Mesendoderm (in vitro differentiated cells): ENCODE measurements at regions not wholly inside any gene's neighbourhood (a gene's known extent, or its start where the extent isn't known, plus 50 kb on each side); places are given as distances from the start of the nearest gene placed in this dataset.

Experiments used
- DNase-seq: peaks from one replicate; pipeline ENCODE4 v3.0.0; 2013
- H2AK5ac ChIP-seq: 2 replicates; pipeline ENCODE4 v1.6.1; 2013; ENCODE audit warnings: low read length, inconsistent platforms
- H2BK120ac ChIP-seq: 2 replicates; pipeline ENCODE4 v1.6.1; 2013; ENCODE audit warnings: low read depth, mild to moderate bottlenecking, low read length, moderate library complexity, mixed read lengths
- H2BK15ac ChIP-seq: replicated peaks from 2 replicates; pipeline ENCODE4 v1.6.1; 2013; ENCODE audit warnings: low read depth, mild to moderate bottlenecking, moderate library complexity
- H2BK5ac ChIP-seq: 2 replicates; pipeline ENCODE4 v1.6.1; 2013; ENCODE audit warnings: low read length, inconsistent platforms
- H3K18ac ChIP-seq: 2 replicates; pipeline ENCODE4 v1.6.1; 2013; ENCODE audit warnings: mild to moderate bottlenecking, low read length, mixed read lengths
- H3K23ac ChIP-seq: one replicate; pipeline ENCODE4 v1.6.1; 2013; ENCODE audit warnings: low read length
- H3K27ac ChIP-seq: 2 replicates; pipeline ENCODE4 v1.5.1; 2013; ENCODE audit warnings: low read depth, mild to moderate bottlenecking, inconsistent platforms, low read length, moderate library complexity
- H3K27me3 ChIP-seq: 2 replicates; pipeline ENCODE4 v1.6.1; 2013; ENCODE audit warnings: low read length, control low read depth, mild to moderate bottlenecking, inconsistent platforms; ENCODE audit not compliant: insufficient read depth, poor library complexity
- H3K36me3 ChIP-seq: 2 replicates; pipeline ENCODE4 v1.6.1; 2013; ENCODE audit warnings: low read length, inconsistent platforms; ENCODE audit not compliant: control insufficient read depth, insufficient read depth
- H3K4ac ChIP-seq: one replicate; pipeline ENCODE4 v1.6.1; 2013; ENCODE audit warnings: low read depth, mild to moderate bottlenecking, low read length, moderate library complexity
- H3K4me1 ChIP-seq: 2 replicates; pipeline ENCODE4 v1.6.1; 2013; ENCODE audit warnings: low read depth, low read length, inconsistent platforms; ENCODE audit not compliant: control insufficient read depth
- H3K4me2 ChIP-seq: 2 replicates; pipeline ENCODE4 v1.6.1; 2013; ENCODE audit warnings: low read length
- H3K4me3 ChIP-seq: 2 replicates; pipeline ENCODE4 v1.5.1; 2013; ENCODE audit warnings: mild to moderate bottlenecking, low read length
- H3K56ac ChIP-seq: one replicate; pipeline ENCODE4 v1.6.1; 2013; ENCODE audit warnings: low read length
- H3K79me1 ChIP-seq: 2 replicates; pipeline ENCODE4 v1.6.1; 2013; ENCODE audit warnings: low read length, inconsistent platforms
- H3K79me2 ChIP-seq: 2 replicates; pipeline ENCODE4 v1.6.1; 2013; ENCODE audit warnings: mild to moderate bottlenecking, low read length; ENCODE audit not compliant: control insufficient read depth, insufficient read depth
- H3K9ac ChIP-seq: 2 replicates; pipeline ENCODE4 v1.6.1; 2013; ENCODE audit warnings: low read length, inconsistent platforms
- H4K5ac ChIP-seq: one replicate; pipeline ENCODE4 v1.6.1; 2013; ENCODE audit warnings: low read length
- H4K8ac ChIP-seq: one replicate; pipeline ENCODE4 v1.6.1; 2013; ENCODE audit warnings: low read depth, mild to moderate bottlenecking, control low read depth, low read length, moderate library complexity
- WGBS: extraction: QIAGEN DNeasy Blood & Tissue Kit; methylation state at CpG from one replicate; pipeline ENCODE4 v1.1.7; 2013; ENCODE audit warnings: low lambda C conversion rate, missing lambda C conversion rate; ENCODE audit not compliant: insufficient coverage; ENCODE audit errors: extremely low coverage; 5-methylcytosine and 5-hydroxymethylcytosine counted together

GRCh38 chr11:134488913-134489312, 76.9 kb upstream of the B3GAT1 start:
- no peak overlapping the region for H3K27ac ChIP-seq
- no peak overlapping the region for H2BK5ac ChIP-seq
- H3K79me2 ChIP-seq, result no peaks in the 10 kb centered on the region
- no peak overlapping the region for H3K4me3 ChIP-seq
- H3K4me2 ChIP-seq, result no peak overlapping the region
- no peak overlapping the region for H3K23ac ChIP-seq
- H2BK15ac ChIP-seq, result no peak overlapping the region
- no peak overlapping the region for H2BK120ac ChIP-seq
- H3K56ac ChIP-seq, result no peak overlapping the region
- no CpG with 5 or more reads among the region's 9 CpGs for whole genome bisulfite sequencing
- no peak overlapping the region for H4K8ac ChIP-seq
- no peaks in the 10 kb centered on the region for H3K79me1 ChIP-seq
- no peak overlapping the region for H3K9ac ChIP-seq
- no peak overlapping the region for H3K18ac ChIP-seq
- no peak overlapping the region for H4K5ac ChIP-seq
- H3K4me1 ChIP-seq, result no peaks in the 10 kb centered on the region
- H3K36me3 ChIP-seq, result no peaks in the 10 kb centered on the region
- H2AK5ac ChIP-seq, result no peak overlapping the region
- H3K27me3 ChIP-seq, result no peaks in the 10 kb centered on the region
- no peak overlapping the region for H3K4ac ChIP-seq
- DNase-seq, result no peak

DNA sequence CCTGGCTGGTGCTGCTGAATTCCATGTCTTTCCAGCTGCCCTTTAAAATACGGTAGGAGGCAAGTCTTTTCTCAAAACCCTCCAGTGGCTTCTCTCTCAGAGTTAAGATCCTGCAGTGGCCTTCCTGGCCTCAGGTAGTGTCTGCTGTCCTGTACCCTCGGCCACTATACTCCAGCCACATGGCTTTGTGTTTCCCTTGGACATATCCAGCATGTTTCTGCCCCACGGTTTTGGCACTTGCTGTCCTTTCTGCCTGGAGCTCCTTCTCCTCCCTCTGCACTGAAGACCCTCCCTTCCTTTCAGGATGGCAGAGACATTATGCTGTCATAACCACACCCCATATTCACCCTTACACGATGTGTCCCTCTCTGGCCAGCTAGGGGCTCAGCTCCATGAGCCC, 76.5 kb upstream of the B3GAT1 start:
- Histone ChIP-seq H3K23ac (no peak overlapping the region), H3K56ac (no peak overlapping the region), H3K18ac (no peak overlapping the region), H4K8ac (no peak overlapping the region), H3K9ac (no peak overlapping the region), H3K27me3 (no peaks in the 10 kb centered on the region), H3K36me3 (no peaks in the 10 kb centered on the region), H2BK15ac (no peak overlapping the region), H3K4me2 (no peak overlapping the region), H3K4me3 (no peak overlapping the region), H3K4ac (no peak overlapping the region), H2AK5ac (no peak overlapping the region), H4K5ac (no peak overlapping the region), H3K79me2 (no peaks in the 10 kb centered on the region), H3K4me1 (no peaks in the 10 kb centered on the region), H2BK120ac (no peak overlapping the region), H3K27ac (no peak overlapping the region), H3K79me1 (no peaks in the 10 kb centered on the region), H2BK5ac (no peak overlapping the region)
- WGBS, result no CpG with 5 or more reads among the region's 4 CpGs
- no peak for DNase-seq

- Histone ChIP-seq H2AK5ac (no peak overlapping the region), H4K5ac (no peak overlapping the region), H3K23ac (no peak overlapping the region), H3K9ac (no peak overlapping the region), H4K8ac (no peak overlapping the region), H2BK120ac (no peak overlapping the region), H3K36me3 (no peaks in the 10 kb centered on the region), H3K18ac (no peak overlapping the region), H3K4me1 (no peaks in the 10 kb centered on the region), H3K79me2 (no peaks in the 10 kb centered on the region), H3K27me3 (no peaks in the 10 kb centered on the region), H3K79me1 (no peaks in the 10 kb centered on the region), H2BK15ac (no peak overlapping the region), H3K4ac (no peak overlapping the region), H3K27ac (no peak overlapping the region), H3K4me3 (no peak overlapping the region), H2BK5ac (no peak overlapping the region), H3K56ac (no peak overlapping the region), H3K4me2 (no peak overlapping the region)
- DNase-seq, result no peak
- WGBS, result no CpG with 5 or more reads among the region's 3 CpGs
Measured at GRCh38 chr11:134487696-134488095, 75.7 kb upstream of the B3GAT1 start.

DNA sequence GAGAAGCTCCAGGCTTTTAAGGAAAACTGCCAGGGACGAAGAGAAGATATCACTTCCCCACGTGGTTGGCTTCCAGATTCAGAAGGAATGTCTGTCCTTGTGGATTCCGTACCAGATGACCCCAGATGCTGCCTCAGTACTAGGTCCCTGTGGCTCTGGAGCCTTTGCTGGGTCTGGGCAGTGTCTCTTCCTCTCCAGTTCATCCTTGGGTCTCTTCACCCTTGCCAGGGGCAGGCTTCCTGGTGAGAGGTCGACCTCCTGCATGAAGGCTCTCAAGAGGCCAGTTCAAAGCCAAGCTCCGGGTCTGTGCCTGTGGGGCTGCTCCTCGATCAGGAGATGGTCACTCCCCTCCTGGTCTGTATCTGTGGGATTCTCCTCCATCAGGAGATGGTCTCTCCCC, 74.7 kb upstream of the B3GAT1 start:
- Histone ChIP-seq H2BK15ac (no peak overlapping the region), H3K79me2 (no peaks in the 10 kb centered on the region), H4K8ac (no peak overlapping the region), H3K9ac (no peak overlapping the region), H3K4me3 (no peak overlapping the region), H2AK5ac (no peak overlapping the region), H3K27ac (no peak overlapping the region), H3K4me1 (no peaks in the 10 kb centered on the region), H3K18ac (no peak overlapping the region), H2BK120ac (no peak overlapping the region), H3K4me2 (no peak overlapping the region), H2BK5ac (no peak overlapping the region), H3K27me3 (no peaks in the 10 kb centered on the region), H3K23ac (no peak overlapping the region), H3K36me3 (no peaks in the 10 kb centered on the region), H3K4ac (no peak overlapping the region), H3K79me1 (no peaks in the 10 kb centered on the region), H4K5ac (no peak overlapping the region), H3K56ac (no peak overlapping the region)
- DNase-seq, result no peak
- no CpG with 5 or more reads among the region's 6 CpGs for WGBS

DNA sequence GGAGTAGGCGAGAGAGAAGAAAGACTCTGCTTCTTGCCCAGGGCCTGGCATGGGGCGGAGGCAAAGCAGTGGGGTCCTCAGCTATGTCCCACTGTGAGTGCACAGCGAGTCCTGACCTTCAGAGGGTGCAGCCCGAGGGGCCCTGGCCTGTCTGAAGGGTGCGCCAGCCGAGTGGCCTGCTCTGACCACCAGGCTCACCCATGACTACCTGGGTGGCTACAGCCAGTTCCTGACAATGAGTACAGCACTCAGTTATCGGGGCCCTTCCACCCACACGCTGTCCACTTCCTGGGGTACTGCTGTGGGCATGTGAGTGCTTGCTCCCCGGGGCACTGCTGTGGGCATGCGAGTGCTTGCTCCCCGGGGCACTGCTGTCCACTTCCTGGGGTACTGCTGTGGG, 74.1 kb upstream of the B3GAT1 start:
- H3K36me3 ChIP-seq, result no peaks in the 10 kb centered on the region
- no peaks in the 10 kb centered on the region for H3K79me1 ChIP-seq
- no peak for DNase-seq

GRCh38 chr11:134485316-134485715, 73.3 kb upstream of the B3GAT1 start:
- Histone ChIP-seq H2AK5ac (no peak overlapping the region), H3K4me1 (no peaks in the 10 kb centered on the region), H4K8ac (no peak overlapping the region), H3K79me2 (no peaks in the 10 kb centered on the region), H3K4me2 (no peak overlapping the region), H2BK15ac (no peak overlapping the region), H3K79me1 (no peaks in the 10 kb centered on the region), H3K27ac (no peak overlapping the region), H2BK120ac (no peak overlapping the region), H3K4ac (no peak overlapping the region), H3K56ac (no peak overlapping the region), H3K9ac (no peak overlapping the region), H2BK5ac (no peak overlapping the region), H4K5ac (no peak overlapping the region), H3K4me3 (no peak overlapping the region), H3K18ac (no peak overlapping the region), H3K23ac (no peak overlapping the region), H3K27me3 (no peaks in the 10 kb centered on the region), H3K36me3 (no peaks in the 10 kb centered on the region)
- no CpG with 5 or more reads among the region's 5 CpGs for WGBS
- DNase-seq, result no peak

More for the DNA sequence above, 74.1 kb upstream of the B3GAT1 start:
- Histone ChIP-seq H2BK120ac (no peak overlapping the region), H3K27ac (no peak overlapping the region), H2BK15ac (no peak overlapping the region), H3K27me3 (no peaks in the 10 kb centered on the region), H3K4me1 (no peaks in the 10 kb centered on the region), H3K4ac (no peak overlapping the region), H3K23ac (no peak overlapping the region), H4K8ac (no peak overlapping the region), H3K56ac (no peak overlapping the region), H2BK5ac (no peak overlapping the region), H3K18ac (no peak overlapping the region), H2AK5ac (no peak overlapping the region), H3K79me2 (no peaks in the 10 kb centered on the region), H3K9ac (no peak overlapping the region), H3K4me3 (no peak overlapping the region), H3K4me2 (no peak overlapping the region), H4K5ac (no peak overlapping the region)
- WGBS, result no CpG with 5 or more reads among the region's 11 CpGs
